GM12878 (cell line): ENCODE measurements at regions not wholly inside any gene's neighbourhood (a gene's known extent, or its start where the extent isn't known, plus 50 kb on each side); places are given as distances from the start of the nearest gene placed in this dataset.

Experiments used
- ATAC-seq: fragments of 200-7000 bp; cut with Tn5 transposase; 3 replicates; pipeline ENCODE4 v1.9.1; 2020; ENCODE audit warnings: mild to moderate bottlenecking, moderate library complexity
- BruUV-seq: library from RNA; stranded (reverse); fragments of 400-500 nt; replicated peaks from 2 replicates; lab custom pipeline; 2021; lab: Mats Ljungman, UMichigan
- CTCF ChIA-PET: fragments of 300-600 bp; sonication (Branson Sonifier 250); formaldehyde crosslinking; extraction: SDS; loops from one replicate; lab custom pipeline; 2021; ENCODE audit warnings: inconsistent platforms; lab: Yijun Ruan, JAX
- POLR2A ChIA-PET: fragments of 350-600 bp; formaldehyde crosslinking; extraction: SDS; loops from one replicate; lab custom pipeline; 2021; ENCODE audit warnings: inconsistent platforms; lab: Charles Lee
- RAD21 ChIA-PET: fragments of 300-600 bp; sonication (Branson Sonifier 250); formaldehyde crosslinking; loops from one replicate; lab custom pipeline; 2023; ENCODE audit warnings: antibody characterized with exemption; ENCODE audit not compliant: unreplicated experiment; lab: Charles Lee
- SMC1A ChIA-PET: fragments of 300-600 bp; sonication (Branson Sonifier 250); formaldehyde crosslinking; loops from one replicate; lab custom pipeline; 2023; ENCODE audit not compliant: unreplicated experiment, uncharacterized antibody; lab: Charles Lee
- DNase-seq: peaks from one replicate; pipeline ENCODE4 v3.0.0-alpha.2; 2011; ENCODE audit warnings: low read depth, low spot score
- FAIRE-seq: peaks from 3 replicates; lab custom pipeline; 2011; peaks lifted over from hg19 to GRCh38; lab: Jason Lieb, UNC
- H2AFZ ChIP-seq: 2 replicates; pipeline ENCODE4 v1.6.0; 2011; ENCODE audit warnings: low read depth, low read length, control low read depth; ENCODE audit not compliant: control insufficient read depth
- H3K27ac ChIP-seq: 2 replicates; pipeline ENCODE4 v1.5.1; 2011; ENCODE audit warnings: control low read depth; ENCODE audit not compliant: control insufficient read depth, insufficient read depth
- H3K27me3 ChIP-seq, 2 experiments: replicated peaks in 1 of 2; 2 replicates each; pipeline versions ENCODE4 v1.6.0 to v1.6.1; 2011; ENCODE audit warnings: low read length in 1 of 2; ENCODE audit not compliant: control insufficient read depth in 2 of 2, insufficient read depth in 2 of 2
- H3K36me3 ChIP-seq, 2 experiments: 2 replicates each; pipeline ENCODE4 v1.5.1; 2011; ENCODE audit warnings: low read length in 1 of 2; ENCODE audit not compliant: control insufficient read depth in 2 of 2, insufficient read depth in 2 of 2
- H3K4me1 ChIP-seq: 2 replicates; pipeline ENCODE4 v1.6.1; 2011; ENCODE audit warnings: mild to moderate bottlenecking, low read length, moderate library complexity, mixed read lengths; ENCODE audit not compliant: control insufficient read depth, insufficient read depth
- H3K4me2 ChIP-seq: 2 replicates; pipeline ENCODE4 v1.6.0; 2011; ENCODE audit warnings: control low read depth; ENCODE audit not compliant: control insufficient read depth, insufficient read depth
- H3K4me3 ChIP-seq: fragments of 200-600 bp; sonication (generic); 2 replicates; pipeline ENCODE4 v1.5.1; 2016
- H3K79me2 ChIP-seq: 2 replicates; pipeline ENCODE4 v1.6.0; 2011; ENCODE audit warnings: low read length; ENCODE audit not compliant: control insufficient read depth, insufficient read depth
- H3K9ac ChIP-seq: 2 replicates; pipeline ENCODE4 v1.8.0; 2011; ENCODE audit warnings: low read length, control low read depth, mixed read lengths; ENCODE audit not compliant: control insufficient read depth, insufficient read depth
- H3K9me3 ChIP-seq: replicated peaks from 3 replicates; pipeline ENCODE4 v1.5.1; 2011; ENCODE audit warnings: mild to moderate bottlenecking, low read length; ENCODE audit not compliant: control insufficient read depth, insufficient read depth
- H4K20me1 ChIP-seq: 2 replicates; pipeline ENCODE4 v1.6.0; 2011; ENCODE audit not compliant: control insufficient read depth, insufficient read depth
- CHD2 ChIP-seq: IDR thresholded peaks from 2 replicates; pipeline ENCODE4 v1.6.1; 2011; ENCODE audit warnings: low read depth, low read length, improper control_type of control experiment, borderline replicate concordance
- NR2F1 ChIP-seq: fragments of 450-650 bp; conservative IDR thresholded peaks from 2 replicates; pipeline ENCODE4 v1.6.1; 2017; ENCODE audit warnings: mild to moderate bottlenecking
- PML ChIP-seq: IDR thresholded peaks from 2 replicates; pipeline ENCODE4 v1.6.1; 2012; ENCODE audit warnings: low read length, inconsistent platforms
- SMAD5 ChIP-seq: IDR thresholded peaks from 2 replicates; pipeline ENCODE4 v1.6.1; 2016; ENCODE audit warnings: antibody characterized with exemption, low read depth
- WGBS: methylation state at CpG from one replicate; pipeline ENCODE4 v1.1.6; 2016; ENCODE audit warnings: low lambda C conversion rate; ENCODE audit not compliant: insufficient replicate concordance, insufficient coverage; ENCODE audit errors: missing lambda C conversion rate; 5-methylcytosine and 5-hydroxymethylcytosine counted together
- in situ Hi-C: fragments of 300-500 bp; cut with MboI; formaldehyde crosslinking; loops from 9 replicates; pipeline ENCODE4 v1.14.3; 2018; ENCODE audit warnings: mixed read lengths
- intact Hi-C: fragments of 100-400 bp; cut with micrococcal nuclease; formaldehyde crosslinking; loops from one replicate; pipeline ENCODE4 v1.14.2; 2022; ENCODE audit not compliant: unreplicated experiment
- TF ChIP-seq, protein P1 (sequence below): fragments of 150-350 bp; IDR thresholded peaks from 2 replicates; pipeline ENCODE4 v1.6.1; 2016; ENCODE audit warnings: low read depth, low read length

DNA sequence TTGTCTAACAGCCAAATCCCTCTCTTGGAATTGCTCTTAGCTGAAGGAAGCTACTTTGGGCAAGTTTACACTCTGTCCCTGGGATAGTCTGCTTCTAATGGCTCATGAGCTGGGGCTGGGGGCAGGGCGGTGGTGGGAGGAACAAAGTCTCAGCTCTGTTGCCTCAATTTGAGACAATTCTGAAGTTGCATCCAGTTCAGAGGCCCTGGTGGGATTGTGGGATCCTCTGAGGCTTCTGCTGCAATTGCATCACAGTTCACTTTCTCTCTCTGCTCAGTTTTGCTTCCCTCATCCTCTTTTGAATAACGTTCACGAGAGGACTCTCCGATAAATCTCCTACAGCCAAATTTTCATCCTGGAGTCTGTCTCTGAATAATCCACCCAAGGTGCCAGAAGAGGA lies 440.6 kb upstream of the SLC35B3 start (continued):
- TF ChIP-seq, protein P1, sequence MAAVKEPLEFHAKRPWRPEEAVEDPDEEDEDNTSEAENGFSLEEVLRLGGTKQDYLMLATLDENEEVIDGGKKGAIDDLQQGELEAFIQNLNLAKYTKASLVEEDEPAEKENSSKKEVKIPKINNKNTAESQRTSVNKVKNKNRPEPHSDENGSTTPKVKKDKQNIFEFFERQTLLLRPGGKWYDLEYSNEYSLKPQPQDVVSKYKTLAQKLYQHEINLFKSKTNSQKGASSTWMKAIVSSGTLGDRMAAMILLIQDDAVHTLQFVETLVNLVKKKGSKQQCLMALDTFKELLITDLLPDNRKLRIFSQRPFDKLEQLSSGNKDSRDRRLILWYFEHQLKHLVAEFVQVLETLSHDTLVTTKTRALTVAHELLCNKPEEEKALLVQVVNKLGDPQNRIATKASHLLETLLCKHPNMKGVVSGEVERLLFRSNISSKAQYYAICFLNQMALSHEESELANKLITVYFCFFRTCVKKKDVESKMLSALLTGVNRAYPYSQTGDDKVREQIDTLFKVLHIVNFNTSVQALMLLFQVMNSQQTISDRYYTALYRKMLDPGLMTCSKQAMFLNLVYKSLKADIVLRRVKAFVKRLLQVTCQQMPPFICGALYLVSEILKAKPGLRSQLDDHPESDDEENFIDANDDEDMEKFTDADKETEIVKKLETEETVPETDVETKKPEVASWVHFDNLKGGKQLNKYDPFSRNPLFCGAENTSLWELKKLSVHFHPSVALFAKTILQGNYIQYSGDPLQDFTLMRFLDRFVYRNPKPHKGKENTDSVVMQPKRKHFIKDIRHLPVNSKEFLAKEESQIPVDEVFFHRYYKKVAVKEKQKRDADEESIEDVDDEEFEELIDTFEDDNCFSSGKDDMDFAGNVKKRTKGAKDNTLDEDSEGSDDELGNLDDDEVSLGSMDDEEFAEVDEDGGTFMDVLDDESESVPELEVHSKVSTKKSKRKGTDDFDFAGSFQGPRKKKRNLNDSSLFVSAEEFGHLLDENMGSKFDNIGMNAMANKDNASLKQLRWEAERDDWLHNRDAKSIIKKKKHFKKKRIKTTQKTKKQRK, result no peak

DNA sequence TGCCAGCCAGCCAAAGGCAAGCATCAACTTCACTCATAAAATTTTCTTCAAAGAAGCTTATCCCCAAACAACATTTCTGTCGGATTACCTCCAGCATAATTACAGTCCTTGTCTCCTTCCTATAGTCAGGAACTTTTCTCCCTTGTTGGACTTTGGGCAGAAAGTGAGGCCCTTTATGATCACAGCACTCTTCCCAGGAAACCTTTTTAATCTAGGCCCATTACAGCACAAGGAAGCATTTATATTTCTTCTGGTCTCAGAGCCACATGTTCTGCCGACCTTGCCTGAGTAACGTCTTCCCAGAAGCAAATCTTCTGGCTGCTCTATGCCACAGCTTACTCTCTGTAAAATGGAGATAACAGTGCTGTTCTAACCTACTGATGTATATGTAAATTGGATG lies 437.2 kb upstream of the SLC35B3 start:
- ATAC-seq, result no peak
- in situ Hi-C loops (no loop called here), intact Hi-C loops (no loop called here)
- H3K9ac ChIP-seq, result no peak overlapping the region
- BruUV-seq, result no TSS peak
- no peaks in the 10 kb centered on the region; a peak in 1 of 4 replicates for H3K27me3 ChIP-seq
- POLR2A ChIA-PET, result no interaction called here
- no peaks in the 10 kb centered on the region for H4K20me1 ChIP-seq
- no peak overlapping the region for H3K4me3 ChIP-seq
- no peak for FAIRE-seq
- CTCF ChIA-PET, result no interaction called here
- SMC1A ChIA-PET, result no interaction called here
- H3K27ac ChIP-seq, result no peak overlapping the region
- RAD21 ChIA-PET, result no interaction called here
- no peak for DNase-seq
- H3K36me3 ChIP-seq, result no peaks in the 10 kb centered on the region
- TF ChIP-seq SMAD5 (no peak), PML (no peak), NR2F1 (no peak), CHD2 (no peak)
- no peak overlapping the region for H3K4me2 ChIP-seq
- no peak overlapping the region for H2AFZ ChIP-seq
- H3K4me1 ChIP-seq, result no peaks in the 10 kb centered on the region
- WGBS, result 66% methylated on average over 3 of the region's 3 CpGs
- no peaks in the 10 kb centered on the region for H3K9me3 ChIP-seq
- H3K79me2 ChIP-seq, result no peaks in the 10 kb centered on the region
